ENCODE measurements at regions not wholly inside any gene's neighbourhood (a gene's known extent, or its start where the extent isn't known, plus 50 kb on each side); places are given as distances from the start of the nearest gene placed in this dataset.

DNA sequence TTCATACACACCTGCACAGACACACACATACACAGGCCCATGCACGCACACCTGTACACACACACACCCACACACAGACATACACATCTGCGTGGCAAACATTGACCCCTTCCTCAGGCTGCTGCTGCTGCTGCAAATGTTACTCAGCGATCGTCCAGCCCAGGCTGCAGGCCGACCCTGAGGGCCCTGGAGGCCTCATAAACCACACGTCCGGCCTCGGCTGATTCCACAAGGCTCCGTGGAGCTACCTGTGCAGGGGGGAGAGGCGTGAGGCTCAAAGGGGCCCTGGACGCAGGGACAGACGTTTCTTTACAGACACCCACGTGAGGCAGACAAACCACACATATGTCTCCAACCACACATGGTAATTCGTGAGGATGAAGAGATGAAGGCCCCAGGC, 53.9 kb upstream of the PPP2R3B start:
- no peaks in the 10 kb centered on the region for H3K9me3 ChIP-seq (ENCODE audit: control insufficient read depth, low read length)
- no peak for DNase-seq
- no peaks in the 10 kb centered on the region for H3K27me3 ChIP-seq (ENCODE audit: control insufficient read depth, insufficient read depth, low read length, poor library complexity, severe bottlenecking)
- no peak overlapping the region for H3K9ac ChIP-seq (ENCODE audit: extremely low read depth, low read length, poor library complexity, severe bottlenecking)
- H3K27me3 Mint-ChIP-seq (ENCODE audit: insufficient read depth), result peaks cover 51% of the 10 kb centered on the region
- H3K27ac Mint-ChIP-seq, result no peak overlapping the region
- peaks cover under 1% of the 10 kb centered on the region for H3K4me1 Mint-ChIP-seq
- H3K27ac ChIP-seq (ENCODE audit: low read depth, low read length), result no peak overlapping the region
- no peak overlapping the region for H3K4me3 Mint-ChIP-seq
- H3K4me3 ChIP-seq (ENCODE audit: low read length), result no peak overlapping the region
- TF ChIP-seq, protein P1, sequence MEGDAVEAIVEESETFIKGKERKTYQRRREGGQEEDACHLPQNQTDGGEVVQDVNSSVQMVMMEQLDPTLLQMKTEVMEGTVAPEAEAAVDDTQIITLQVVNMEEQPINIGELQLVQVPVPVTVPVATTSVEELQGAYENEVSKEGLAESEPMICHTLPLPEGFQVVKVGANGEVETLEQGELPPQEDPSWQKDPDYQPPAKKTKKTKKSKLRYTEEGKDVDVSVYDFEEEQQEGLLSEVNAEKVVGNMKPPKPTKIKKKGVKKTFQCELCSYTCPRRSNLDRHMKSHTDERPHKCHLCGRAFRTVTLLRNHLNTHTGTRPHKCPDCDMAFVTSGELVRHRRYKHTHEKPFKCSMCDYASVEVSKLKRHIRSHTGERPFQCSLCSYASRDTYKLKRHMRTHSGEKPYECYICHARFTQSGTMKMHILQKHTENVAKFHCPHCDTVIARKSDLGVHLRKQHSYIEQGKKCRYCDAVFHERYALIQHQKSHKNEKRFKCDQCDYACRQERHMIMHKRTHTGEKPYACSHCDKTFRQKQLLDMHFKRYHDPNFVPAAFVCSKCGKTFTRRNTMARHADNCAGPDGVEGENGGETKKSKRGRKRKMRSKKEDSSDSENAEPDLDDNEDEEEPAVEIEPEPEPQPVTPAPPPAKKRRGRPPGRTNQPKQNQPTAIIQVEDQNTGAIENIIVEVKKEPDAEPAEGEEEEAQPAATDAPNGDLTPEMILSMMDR (conservative IDR thresholded peaks at IDR 0.05), result no peak
- peaks cover 11% of the 10 kb centered on the region for H3K9me3 Mint-ChIP-seq
- H3K36me3 ChIP-seq (ENCODE audit: control insufficient read depth, insufficient read depth, low read length), result no peaks in the 10 kb centered on the region
- WGBS, 2 experiments (ENCODE audit: insufficient coverage in 1 of 2, insufficient read length in 1 of 2), result 93 to 94% methylated on average over 13 to 14 of the region's 14 CpGs
- no peaks in the 10 kb centered on the region for H3K36me3 Mint-ChIP-seq (ENCODE audit: low read depth)
- H3K4me1 ChIP-seq (ENCODE audit: control insufficient read depth, insufficient read depth, low read length), result no peaks in the 10 kb centered on the region

DNA sequence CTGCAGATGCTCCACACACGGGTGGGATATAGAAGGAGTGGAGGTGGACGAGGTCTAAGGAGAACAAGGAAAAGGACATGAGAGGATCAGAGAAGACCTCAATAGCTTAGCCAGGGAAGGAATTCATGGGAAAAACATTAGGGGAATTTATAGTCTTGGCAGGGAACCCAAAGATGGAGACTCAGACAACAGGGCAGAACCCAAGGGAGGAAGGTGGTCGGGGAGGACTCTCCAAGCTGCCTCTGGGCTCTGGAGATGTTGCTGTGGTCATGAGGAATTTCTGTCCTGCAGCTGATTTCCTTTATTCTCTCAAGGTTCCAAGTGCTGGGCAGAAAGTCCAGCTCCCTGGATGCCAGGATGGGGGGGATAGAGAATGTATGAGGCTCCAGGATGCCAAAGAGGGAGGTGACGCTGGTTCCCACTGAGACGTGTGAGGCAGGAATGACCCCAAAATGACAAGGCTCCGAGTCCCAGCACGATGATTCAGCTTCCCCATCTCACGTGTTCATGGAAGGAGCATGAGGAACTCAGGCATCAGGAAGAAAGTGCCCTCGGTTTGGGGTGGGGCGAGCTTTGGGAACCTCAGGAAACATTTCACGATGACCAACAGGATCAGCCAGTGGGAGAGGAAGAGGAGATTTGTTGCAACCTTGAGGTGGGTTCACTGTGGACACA, 57.0 kb upstream of the PPP2R3B start:
- Histone ChIP-seq H3K4me1 (ENCODE audit: control insufficient read depth, insufficient read depth, low read length) (no peaks in the 10 kb centered on the region), H3K9ac (ENCODE audit: extremely low read depth, low read length, poor library complexity, severe bottlenecking) (no peak overlapping the region), H3K27me3 (ENCODE audit: control insufficient read depth, insufficient read depth, low read length, poor library complexity, severe bottlenecking) (no peaks in the 10 kb centered on the region), H3K36me3 (ENCODE audit: control insufficient read depth, insufficient read depth, low read length) (no peaks in the 10 kb centered on the region), H3K9me3 (ENCODE audit: control insufficient read depth, low read length) (no peaks in the 10 kb centered on the region), H3K4me3 (ENCODE audit: low read length) (no peak overlapping the region), H3K27ac (ENCODE audit: low read depth, low read length) (no peak overlapping the region)
- Mint-ChIP-seq H3K4me3 (no peak overlapping the region), H3K36me3 (ENCODE audit: low read depth) (no peaks in the 10 kb centered on the region), H3K27ac (no peak overlapping the region), H3K4me1 (peaks cover 10% of the 10 kb centered on the region), H3K9me3 (peaks cover 11% of the 10 kb centered on the region), H3K27me3 (ENCODE audit: insufficient read depth) (peaks cover 43% of the 10 kb centered on the region)
- 76 to 82% methylated on average over 10 to 11 of the region's 11 CpGs for WGBS, 2 experiments (ENCODE audit: insufficient coverage in 1 of 2, insufficient read length in 1 of 2)
- TF ChIP-seq, protein P1 (conservative IDR thresholded peaks at IDR 0.05), result no peak
- no peak for DNase-seq

DNA sequence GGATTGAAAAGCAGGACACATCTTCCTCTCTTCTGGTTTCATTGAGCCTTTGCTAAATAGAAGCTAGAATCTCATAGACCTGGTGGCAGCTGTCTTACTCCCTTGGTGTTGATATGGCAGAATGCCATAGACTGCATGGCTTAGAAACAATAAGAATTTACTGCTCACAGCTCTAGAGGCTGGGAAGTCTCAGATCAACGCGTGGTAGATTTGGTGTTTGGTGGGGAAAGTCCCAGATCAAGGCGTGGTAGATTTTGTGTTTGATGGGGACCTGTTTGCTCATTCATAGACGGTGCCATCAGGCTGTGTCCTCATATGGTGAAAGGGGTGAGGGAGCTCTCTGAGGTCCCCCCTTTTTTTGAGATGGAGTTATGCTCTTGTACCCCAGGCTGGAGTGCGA, 57.6 kb upstream of the PPP2R3B start:
- Histone ChIP-seq H3K27me3 (ENCODE audit: control insufficient read depth, insufficient read depth, low read length, poor library complexity, severe bottlenecking) (no peaks in the 10 kb centered on the region), H3K4me3 (ENCODE audit: low read length) (no peak overlapping the region), H3K9me3 (ENCODE audit: control insufficient read depth, low read length) (no peaks in the 10 kb centered on the region), H3K9ac (ENCODE audit: extremely low read depth, low read length, poor library complexity, severe bottlenecking) (no peak overlapping the region), H3K4me1 (ENCODE audit: control insufficient read depth, insufficient read depth, low read length) (no peaks in the 10 kb centered on the region), H3K27ac (ENCODE audit: low read depth, low read length) (no peak overlapping the region), H3K36me3 (ENCODE audit: control insufficient read depth, insufficient read depth, low read length) (no peaks in the 10 kb centered on the region)
- peaks cover 11% of the 10 kb centered on the region for H3K9me3 Mint-ChIP-seq
- peaks cover 10% of the 10 kb centered on the region for H3K4me1 Mint-ChIP-seq
- H3K36me3 Mint-ChIP-seq (ENCODE audit: low read depth), result no peaks in the 10 kb centered on the region
- H3K27me3 Mint-ChIP-seq (ENCODE audit: insufficient read depth), result peaks cover 43% of the 10 kb centered on the region
- no peak for DNase-seq
- TF ChIP-seq, protein P1 (conservative IDR thresholded peaks at IDR 0.05), result no peak
- 90% methylated on average over 2 to 5 of the region's 5 CpGs for WGBS, 2 experiments (ENCODE audit: insufficient coverage in 1 of 2, insufficient read length in 1 of 2)
- no peak overlapping the region for H3K4me3 Mint-ChIP-seq
- no peak overlapping the region for H3K27ac Mint-ChIP-seq

All from endodermal cell (in vitro differentiated cells).